Activated CD4-positive, CD25-positive, alpha-beta regulatory T cell (primary cell): ENCODE measurements at regions not wholly inside any gene's neighbourhood (a gene's known extent, or its start where the extent isn't known, plus 50 kb on each side); places are given as distances from the start of the nearest gene placed in this dataset.
"Not testable (repeated sequence)": the region's sequence is repeated elsewhere in the genome, so short reads cannot be mapped to it uniquely, and the experiment has no call there.

Source experiments
- DNase-seq, 4 experiments: peaks; one replicate each; lab custom pipeline; 2025; lab: John Stamatoyannopoulos, UW

GRCh38 chr1:30527511-30528140 lies 195.8 kb downstream of the MATN1 start:
- DNase-seq: no peak

GRCh38 chr1:30526652-30527345 lies 196.6 kb downstream of the MATN1 start:
- DNase-seq: no peak

DNA sequence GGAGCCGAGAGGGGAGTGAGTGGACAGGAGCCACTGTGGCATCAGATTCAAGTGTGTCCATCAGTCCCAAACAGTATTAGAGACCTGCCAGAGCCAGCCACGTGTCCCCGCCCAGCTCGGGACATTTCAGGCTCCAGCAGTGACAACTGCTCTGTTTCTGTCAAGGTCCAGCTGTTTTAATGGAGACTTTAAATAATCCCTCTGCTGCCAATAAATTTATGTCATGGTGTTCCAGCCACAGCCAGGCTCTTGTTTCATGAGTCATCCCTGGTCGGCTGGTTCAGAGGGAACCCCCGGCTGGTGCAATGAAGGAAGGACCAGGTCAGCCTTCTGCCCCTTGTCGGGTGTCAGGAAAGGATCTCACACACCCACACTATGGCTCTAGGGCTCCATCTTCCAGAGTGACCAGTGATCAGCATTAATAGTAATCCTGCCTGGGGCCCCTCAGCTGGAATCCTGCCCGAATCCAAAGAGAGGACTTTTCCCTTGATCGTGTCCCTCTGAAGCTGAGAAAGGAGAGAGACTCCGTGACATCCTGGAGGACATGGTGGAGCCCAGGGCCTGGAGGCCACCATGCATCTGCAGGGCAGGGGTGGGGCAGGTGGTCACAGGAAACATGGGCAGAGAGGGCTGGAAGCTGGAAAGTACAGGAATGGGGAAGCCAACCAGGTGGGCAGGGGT lies 197.3 kb downstream of the MATN1 start:
- DNase-seq: no peak

DNA sequence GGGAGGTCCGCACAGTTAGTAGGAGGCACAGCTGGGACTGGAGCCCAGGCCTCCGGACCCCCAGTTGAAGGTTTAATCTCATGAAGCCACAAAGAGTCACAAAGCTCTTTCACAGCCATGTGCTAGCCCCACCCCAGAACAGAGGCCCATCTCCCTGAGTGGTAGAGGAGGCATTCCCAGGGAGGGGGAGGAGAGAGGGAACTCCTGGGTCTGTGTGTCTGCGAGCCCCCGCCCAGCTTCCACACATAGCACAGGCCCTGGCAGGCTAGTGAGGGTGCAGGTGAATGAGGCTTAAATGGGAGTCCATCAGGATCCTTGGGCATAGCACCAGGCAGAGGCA lies 197.8 kb downstream of the MATN1 start:
- DNase-seq: no peak

GRCh38 chr1:30524840-30525617 lies 198.4 kb downstream of the MATN1 start:
- DNase-seq: no peak

GRCh38 chr1:30524025-30524555 lies 199.3 kb downstream of the MATN1 start:
- DNase-seq: not testable (repeated sequence)

DNA sequence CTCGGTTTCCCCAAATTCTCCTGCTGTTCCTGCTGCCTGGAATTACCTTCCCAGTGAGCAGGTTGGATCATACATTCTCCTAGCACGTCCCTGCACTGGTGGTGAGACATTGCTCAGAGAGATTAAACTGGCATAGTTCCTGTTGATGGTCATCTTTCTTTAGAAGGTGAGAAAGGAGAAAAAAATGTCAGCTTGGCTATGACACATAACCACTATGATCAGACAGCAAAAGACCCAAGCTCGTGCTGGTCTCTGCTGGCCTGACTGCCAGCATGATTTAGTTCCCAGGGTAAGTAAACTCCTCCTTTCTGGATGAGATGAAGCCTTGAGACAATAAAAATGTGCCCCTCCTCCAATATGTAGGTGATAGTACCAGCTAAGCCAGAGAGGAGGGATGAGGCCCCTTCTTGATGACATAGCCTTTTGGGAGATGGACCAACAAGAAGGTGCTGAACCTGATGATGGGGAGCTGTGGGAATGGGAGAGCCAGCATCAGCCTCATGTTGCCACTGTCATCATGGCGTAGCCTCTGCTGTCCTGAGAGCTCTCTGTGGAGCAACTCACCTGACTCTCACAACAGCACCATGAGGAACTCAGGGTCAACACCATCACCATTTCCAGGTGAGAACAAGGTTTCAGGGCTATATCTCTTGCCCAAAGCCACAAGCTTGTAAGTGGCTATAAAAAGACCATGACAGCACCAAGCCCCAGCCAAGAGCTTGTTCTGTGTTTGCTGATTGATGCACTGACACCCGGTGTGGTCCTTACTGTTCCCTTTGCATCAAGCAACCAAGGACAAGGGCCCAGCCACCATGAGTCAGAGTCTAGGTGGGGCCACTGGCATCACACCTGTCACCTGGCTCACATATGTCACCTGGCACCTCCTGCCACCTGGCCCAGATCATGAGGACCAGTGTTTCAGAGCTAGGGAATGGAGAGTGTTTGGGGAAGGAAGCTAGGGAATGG lies 200.0 kb downstream of the MATN1 start:
- no peak for DNase-seq

- no peak for DNase-seq
Observed at GRCh38 chr1:30522031-30523004, 201.1 kb downstream of the MATN1 start.

DNA sequence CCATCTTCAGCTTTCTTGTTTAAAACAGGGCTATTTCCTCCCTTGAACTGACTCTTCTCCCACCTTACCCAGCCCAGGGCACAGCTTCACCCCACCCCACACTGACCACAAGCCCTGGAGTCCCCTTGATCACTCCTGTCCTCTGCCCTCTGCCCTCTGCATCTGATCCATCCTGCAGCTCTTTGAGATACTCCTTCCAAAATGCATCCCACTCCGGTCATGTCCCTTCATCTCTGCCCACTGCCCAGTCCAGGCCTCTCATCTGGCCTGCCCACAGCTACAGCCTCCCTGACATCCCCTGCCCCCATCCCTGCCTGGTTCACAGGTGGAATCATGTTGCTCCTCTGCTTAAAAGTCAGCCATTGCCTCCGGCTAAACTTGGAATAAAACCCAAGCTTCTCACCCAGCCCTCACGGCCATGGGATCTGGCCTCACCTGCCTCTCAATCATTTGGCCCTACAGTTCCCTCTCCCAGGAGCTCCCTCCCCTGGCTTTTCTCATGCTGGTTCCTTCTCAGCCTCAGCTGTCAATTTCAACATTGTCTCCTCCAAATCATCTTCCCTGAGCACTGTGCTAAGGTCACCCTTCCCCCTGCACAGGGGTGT lies 202.0 kb downstream of the MATN1 start:
- DNase-seq: no peak

- no peak for DNase-seq
Observed at GRCh38 chr1:30520476-30520875, 202.9 kb downstream of the MATN1 start.

GRCh38 chr1:30519201-30519763 lies 204.1 kb downstream of the MATN1 start:
- no peak for DNase-seq

DNA sequence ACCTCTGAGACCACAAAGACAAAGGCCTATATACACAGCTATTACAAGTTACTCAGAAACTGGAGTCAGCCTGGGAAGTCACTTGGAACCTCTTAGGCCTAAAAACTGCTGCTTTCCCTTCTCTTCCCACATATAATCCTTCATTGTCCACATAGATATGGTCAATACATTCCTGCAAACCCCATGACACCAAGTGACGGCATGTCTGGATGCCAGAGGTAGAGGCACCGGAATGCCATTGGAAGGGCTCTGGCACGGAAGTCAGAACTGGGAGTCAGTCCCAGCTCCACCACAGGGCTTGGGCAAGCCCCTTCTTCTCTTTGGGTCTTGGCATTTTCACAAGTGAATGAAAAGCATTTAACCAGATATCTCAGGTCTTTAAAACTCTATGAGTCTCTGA lies 204.7 kb downstream of the MATN1 start:
- DNase-seq: no peak

GRCh38 chr1:30518186-30518585 lies 205.2 kb downstream of the MATN1 start:
- no peak for DNase-seq

- DNase-seq: not testable (repeated sequence)
Observed at GRCh38 chr1:30517666-30518065, 205.7 kb downstream of the MATN1 start.

- not testable (repeated sequence) for DNase-seq
Observed at GRCh38 chr1:30517241-30517640, 206.1 kb downstream of the MATN1 start.

GRCh38 chr1:30516485-30516858 lies 206.9 kb downstream of the MATN1 start:
- no peak for DNase-seq

DNA sequence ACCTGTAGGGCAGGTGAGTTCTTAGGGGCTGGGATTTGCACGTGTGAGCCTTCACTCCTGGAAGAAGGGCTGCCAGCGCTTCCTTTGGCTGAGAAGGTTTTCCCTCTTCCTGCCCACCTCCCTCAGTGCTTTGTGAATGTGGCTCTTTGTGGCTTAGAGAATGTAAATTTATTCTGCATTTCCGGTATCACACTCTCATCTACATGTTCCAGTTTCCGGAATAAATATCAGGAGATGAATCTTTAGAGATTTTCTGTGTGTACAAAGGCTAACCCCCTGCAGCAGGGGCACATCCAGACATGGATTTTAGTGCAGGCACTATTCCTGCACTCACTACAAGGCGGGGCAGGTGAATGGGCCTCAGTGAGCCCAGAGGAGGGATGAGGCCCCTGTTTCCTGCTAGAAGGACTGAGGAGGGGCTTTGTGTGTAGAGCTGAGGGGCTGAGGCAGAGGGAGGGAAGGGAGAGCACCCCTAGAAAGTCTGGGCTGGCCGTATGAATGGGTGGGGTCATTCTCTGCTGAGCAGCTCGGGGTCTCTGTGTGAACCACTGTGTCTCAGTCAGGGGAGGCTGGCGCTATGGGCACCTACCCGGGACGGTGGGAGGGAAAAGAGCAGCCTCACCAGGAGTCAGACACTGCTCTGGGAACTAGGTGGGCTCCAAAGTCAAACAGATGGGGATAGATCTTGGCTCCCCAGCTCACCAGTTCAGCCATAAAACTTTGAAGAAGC lies 207.5 kb downstream of the MATN1 start:
- DNase-seq: no peak

DNA sequence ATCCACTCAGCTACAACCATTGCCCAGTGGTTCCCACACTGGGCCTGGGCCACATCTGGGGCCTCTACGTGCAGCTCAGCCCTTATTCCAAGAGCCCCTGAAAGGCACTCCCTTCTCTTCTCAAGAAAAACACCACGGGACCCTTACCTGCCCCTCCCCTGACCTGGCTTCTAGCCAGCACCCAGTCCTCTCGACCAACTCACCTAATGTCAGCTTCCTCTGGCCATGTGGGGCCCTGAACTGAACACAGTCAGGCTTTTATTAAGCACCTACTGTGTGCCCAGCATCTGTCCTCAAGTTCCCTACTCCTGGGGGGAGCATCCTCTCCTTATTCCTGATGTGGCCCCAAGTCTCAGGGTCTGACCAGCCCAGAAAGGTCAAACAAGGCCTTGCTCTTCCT lies 208.4 kb downstream of the MATN1 start:
- no peak for DNase-seq
